Gastrocnemius medialis (tissue), 4 donors: ENCODE measurements at regions not wholly inside any gene's neighbourhood (a gene's known extent, or its start where the extent isn't known, plus 50 kb on each side); places are given as distances from the start of the nearest gene placed in this dataset.

Experiments used
- ATAC-seq, 2 donors: fragments of 150-250 bp; one replicate each; pipeline ENCODE4 v1.9.1; 2016
- DNase-seq, 2 donors: peaks; one replicate each; pipeline ENCODE4 v3.0.0-alpha.2; 2019
- H3K27ac ChIP-seq, 4 donors: fragments of 200-600 bp; sonication (generic); 1 replicate in 1 of 4; 2 replicates in 3 of 4; pipeline ENCODE4 v1.5.1; 2016 to 2018; ENCODE audit warnings: mild to moderate bottlenecking in 2 of 4, moderate library complexity in 1 of 4
- H3K27me3 ChIP-seq, 3 donors: fragments of 200-600 bp; sonication (generic) in 2 of 3; 1 replicate in 1 of 3; 2 replicates in 2 of 3; pipeline versions ENCODE4 v1.5.1 to v1.6.0; 2016 to 2019; ENCODE audit warnings: mild to moderate bottlenecking in 1 of 3, moderate library complexity in 1 of 3
- H3K36me3 ChIP-seq, 2 donors: fragments of 200-600 bp; sonication (generic) in 1 of 2; one replicate each; pipeline ENCODE4 v1.5.1; 2017 to 2018
- H3K4me1 ChIP-seq, 2 donors: fragments of 200-600 bp; sonication (generic) in 1 of 2; one replicate each; pipeline ENCODE4 v1.5.1; 2016 to 2017; ENCODE audit warnings: mild to moderate bottlenecking in 2 of 2
- H3K4me3 ChIP-seq, 4 donors: fragments of 200-600 bp; sonication (generic) in 3 of 4; 1 replicate in 1 of 4; 2 replicates in 3 of 4; pipeline ENCODE4 v1.5.1; 2016 to 2019; ENCODE audit warnings: mild to moderate bottlenecking in 2 of 4
- H3K9me3 ChIP-seq, 3 donors: fragments of 200-600 bp; sonication (generic) in 2 of 3; 1 replicate in 1 of 3; 2 replicates in 2 of 3; pipeline ENCODE4 v1.5.1; 2016 to 2019
- POLR2A ChIP-seq, 2 donors: fragments of 450-650 bp; IDR thresholded peaks; one replicate each; pipeline ENCODE4 v1.6.1; 2017; ENCODE audit warnings: antibody characterized with exemption in 2 of 2, mild to moderate bottlenecking in 2 of 2, moderate library complexity in 2 of 2
- in situ Hi-C, 4 donors: fragments of 200-750 bp; cut with MboI; loops; one replicate each; pipeline versions ENCODE4 v1.15.0 to v1.8.0; 2017; ENCODE audit warnings: low sequenced_read_pairs in 4 of 4
- intact Hi-C: fragments of 100-400 bp; cut with DNase I; formaldehyde crosslinking; loops from one replicate; pipeline ENCODE4 v1.15.1; 2023; ENCODE audit warnings: low total_unique reads
- TF ChIP-seq, protein P1 (sequence below), 5 experiments: fragments of 450-650 bp in 3 of 5; fragments of 200-600 bp in 2 of 5; sonication (generic) in 2 of 5; IDR thresholded peaks in 4 of 5; conservative IDR thresholded peaks in 1 of 5; 1 replicate in 4 of 5; 2 replicates in 1 of 5; pipeline ENCODE4 v1.5.1; 2016 to 2019; ENCODE audit warnings: antibody characterized with exemption in 5 of 5, mild to moderate bottlenecking in 3 of 5, moderate library complexity in 3 of 5

DNA sequence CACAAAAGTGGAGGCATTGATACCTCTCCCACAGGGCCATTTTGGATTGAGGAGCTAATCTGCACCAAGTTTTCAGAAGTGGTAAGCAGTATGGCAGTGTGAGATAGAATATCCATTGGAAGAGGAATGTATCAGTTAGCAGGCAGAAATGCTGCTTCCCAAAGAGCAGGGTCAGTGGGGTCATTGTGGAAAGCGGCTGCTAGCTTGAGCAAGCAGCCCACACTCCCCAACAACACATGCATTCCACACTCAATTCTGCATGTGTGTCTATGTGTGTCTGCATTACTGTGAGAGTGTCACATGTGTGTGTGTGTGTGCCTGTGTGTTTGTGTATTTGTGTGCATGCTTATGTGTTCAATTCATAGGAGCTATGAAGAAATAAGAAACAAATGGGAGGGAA lies 190.9 kb upstream of the FOXA2 start:
- in situ Hi-C loops (no loop called here), intact Hi-C loops (no loop called here)
- H3K4me1 ChIP-seq = peaks cover 0 to 9% of the 10 kb centered on the region in 2 donors
- no peak overlapping the region for H3K27ac ChIP-seq
- no peaks in the 10 kb centered on the region for H3K27me3 ChIP-seq
- no peaks in the 10 kb centered on the region for H3K9me3 ChIP-seq
- no peaks in the 10 kb centered on the region for H3K36me3 ChIP-seq
- TF ChIP-seq, protein P1, sequence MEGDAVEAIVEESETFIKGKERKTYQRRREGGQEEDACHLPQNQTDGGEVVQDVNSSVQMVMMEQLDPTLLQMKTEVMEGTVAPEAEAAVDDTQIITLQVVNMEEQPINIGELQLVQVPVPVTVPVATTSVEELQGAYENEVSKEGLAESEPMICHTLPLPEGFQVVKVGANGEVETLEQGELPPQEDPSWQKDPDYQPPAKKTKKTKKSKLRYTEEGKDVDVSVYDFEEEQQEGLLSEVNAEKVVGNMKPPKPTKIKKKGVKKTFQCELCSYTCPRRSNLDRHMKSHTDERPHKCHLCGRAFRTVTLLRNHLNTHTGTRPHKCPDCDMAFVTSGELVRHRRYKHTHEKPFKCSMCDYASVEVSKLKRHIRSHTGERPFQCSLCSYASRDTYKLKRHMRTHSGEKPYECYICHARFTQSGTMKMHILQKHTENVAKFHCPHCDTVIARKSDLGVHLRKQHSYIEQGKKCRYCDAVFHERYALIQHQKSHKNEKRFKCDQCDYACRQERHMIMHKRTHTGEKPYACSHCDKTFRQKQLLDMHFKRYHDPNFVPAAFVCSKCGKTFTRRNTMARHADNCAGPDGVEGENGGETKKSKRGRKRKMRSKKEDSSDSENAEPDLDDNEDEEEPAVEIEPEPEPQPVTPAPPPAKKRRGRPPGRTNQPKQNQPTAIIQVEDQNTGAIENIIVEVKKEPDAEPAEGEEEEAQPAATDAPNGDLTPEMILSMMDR (IDR thresholded peaks at IDR 0.05 in 4 of 5, conservative IDR thresholded peaks at IDR 0.05 in 1 of 5) = no peak
- TF ChIP-seq POLR2A (IDR thresholded peaks at IDR 0.05) = no peak
- ATAC-seq = no peak
- no peak for DNase-seq
- H3K4me3 ChIP-seq = no peak overlapping the region

DNA sequence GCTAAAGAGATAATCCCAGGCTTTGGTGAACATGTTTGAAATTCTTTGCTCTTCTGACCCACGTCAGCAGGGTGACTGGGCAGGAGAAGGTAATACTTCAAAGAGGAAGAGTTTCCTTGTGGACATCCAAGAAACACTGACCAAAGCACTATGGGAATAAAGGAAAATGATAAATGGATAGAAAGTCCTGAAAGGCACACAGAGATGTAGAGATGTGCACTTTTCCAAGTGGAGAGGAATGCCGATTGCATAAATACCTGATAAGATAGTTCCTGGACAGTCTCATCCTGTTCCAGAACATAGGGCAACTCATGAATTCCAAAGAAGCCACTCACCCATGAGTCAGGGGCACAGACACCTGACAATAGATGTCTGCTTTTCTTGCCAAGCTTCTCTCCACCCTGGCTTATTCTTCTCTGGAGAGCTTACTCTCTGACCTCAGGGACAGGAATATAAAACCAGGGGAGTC lies 191.3 kb upstream of the FOXA2 start:
- Histone ChIP-seq H3K36me3 (no peaks in the 10 kb centered on the region), H3K4me3 (no peak overlapping the region), H3K27ac (no peak overlapping the region), H3K4me1 (peaks cover 0 to 9% of the 10 kb centered on the region in 2 donors), H3K27me3 (no peaks in the 10 kb centered on the region), H3K9me3 (no peaks in the 10 kb centered on the region)
- no peak for DNase-seq
- intact Hi-C loops (no loop called here), in situ Hi-C loops (no loop called here)
- TF ChIP-seq POLR2A (IDR thresholded peaks at IDR 0.05) = no peak
- TF ChIP-seq, protein P1 (IDR thresholded peaks at IDR 0.05 in 4 of 5, conservative IDR thresholded peaks at IDR 0.05 in 1 of 5) = no peak
- ATAC-seq = no peak

DNA sequence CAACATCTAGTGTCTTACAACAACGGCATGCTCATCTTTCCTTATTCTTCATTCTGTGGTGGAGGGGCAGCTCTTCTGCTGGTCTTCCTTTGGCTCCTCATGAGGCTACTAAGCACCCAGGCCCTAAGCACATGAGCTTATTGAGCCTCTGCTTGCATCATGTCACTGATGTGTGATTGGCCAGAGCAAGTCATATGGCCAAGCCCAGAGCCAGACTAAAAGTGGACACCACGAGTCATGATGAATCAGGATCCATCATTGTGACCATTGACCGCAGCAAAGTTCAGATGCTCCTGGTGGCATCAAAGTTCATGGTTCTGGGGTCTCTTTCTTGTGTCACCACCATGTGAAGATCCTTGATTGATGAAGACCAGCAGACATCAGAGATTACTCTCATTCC lies 192.0 kb upstream of the FOXA2 start:
- H3K4me3 ChIP-seq = no peak overlapping the region
- no peaks in the 10 kb centered on the region for H3K27me3 ChIP-seq
- H3K27ac ChIP-seq = no peak overlapping the region
- no peaks in the 10 kb centered on the region for H3K9me3 ChIP-seq
- H3K36me3 ChIP-seq = no peaks in the 10 kb centered on the region
- no peak for ATAC-seq
- no peak for TF ChIP-seq POLR2A (IDR thresholded peaks at IDR 0.05)
- TF ChIP-seq, protein P1 (IDR thresholded peaks at IDR 0.05 in 4 of 5, conservative IDR thresholded peaks at IDR 0.05 in 1 of 5) = no peak
- H3K4me1 ChIP-seq = peaks cover 0 to 7% of the 10 kb centered on the region in 2 donors
- in situ Hi-C loops (no loop called here), intact Hi-C loops (no loop called here)
- DNase-seq = no peak

DNA sequence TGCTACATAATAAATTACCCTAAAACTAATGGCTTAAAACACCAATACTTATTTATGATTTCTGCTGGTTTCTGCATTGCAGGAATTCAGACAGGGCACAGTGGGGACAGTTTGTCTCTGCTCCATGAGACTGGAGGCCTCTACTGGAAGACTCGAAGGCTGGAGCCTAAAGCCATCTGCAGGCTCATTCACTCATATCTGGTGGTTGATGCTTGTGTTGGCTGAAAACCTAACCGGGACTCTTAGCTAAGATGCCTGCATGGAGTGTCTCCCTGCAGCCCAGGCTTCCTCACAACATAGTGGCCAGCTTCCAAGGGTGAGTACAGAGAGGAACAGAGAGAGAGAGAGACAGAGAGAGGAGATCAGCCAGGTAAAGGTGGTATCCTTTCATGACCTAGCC lies 195.5 kb upstream of the FOXA2 start:
- H3K9me3 ChIP-seq = no peaks in the 10 kb centered on the region
- TF ChIP-seq, protein P1 (IDR thresholded peaks at IDR 0.05 in 4 of 5, conservative IDR thresholded peaks at IDR 0.05 in 1 of 5) = no peak
- no peak for TF ChIP-seq POLR2A (IDR thresholded peaks at IDR 0.05)
- intact Hi-C loops (no loop called here), in situ Hi-C loops (no loop called here)
- H3K4me1 ChIP-seq = no peaks in the 10 kb centered on the region
- H3K36me3 ChIP-seq = no peaks in the 10 kb centered on the region
- no peak overlapping the region for H3K4me3 ChIP-seq
- no peaks in the 10 kb centered on the region for H3K27me3 ChIP-seq
- no peak overlapping the region for H3K27ac ChIP-seq
- no peak for ATAC-seq
- no peak for DNase-seq

DNA sequence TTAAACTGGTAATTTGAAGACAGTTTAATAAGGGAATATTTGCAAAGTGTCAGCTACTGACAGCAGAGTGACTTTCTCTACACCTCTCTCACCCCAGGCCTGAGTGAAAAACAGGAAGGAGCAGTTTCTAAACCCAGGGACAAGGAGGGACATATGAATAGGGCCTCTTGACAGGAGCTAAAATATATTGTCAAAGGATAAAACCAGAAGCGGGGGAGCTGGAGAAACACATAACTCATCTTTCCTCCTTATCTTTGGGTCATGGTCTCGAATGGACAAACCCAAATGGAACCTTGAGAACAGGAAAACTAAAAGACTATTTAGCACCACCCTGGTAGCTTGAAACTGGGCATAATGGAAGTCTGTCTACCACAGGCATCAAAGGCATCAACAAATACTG lies 197.5 kb upstream of the FOXA2 start:
- Histone ChIP-seq H3K9me3 (no peaks in the 10 kb centered on the region), H3K4me1 (no peaks in the 10 kb centered on the region), H3K27me3 (no peaks in the 10 kb centered on the region), H3K27ac (no peak overlapping the region), H3K4me3 (no peak overlapping the region), H3K36me3 (no peaks in the 10 kb centered on the region)
- DNase-seq (no peak), ATAC-seq (no peak)
- in situ Hi-C loops = no loop called here
- TF ChIP-seq, protein P1 (IDR thresholded peaks at IDR 0.05 in 4 of 5, conservative IDR thresholded peaks at IDR 0.05 in 1 of 5) = no peak
- TF ChIP-seq POLR2A (IDR thresholded peaks at IDR 0.05) = no peak
- intact Hi-C loops = no loop called here
